MM.1S (cell line): ENCODE measurements at regions not wholly inside any gene's neighbourhood (a gene's known extent, or its start where the extent isn't known, plus 50 kb on each side); places are given as distances from the start of the nearest gene placed in this dataset.

Experiments used
- CTCF ChIP-seq: fragments of 300-600 bp; sonication (generic); IDR thresholded peaks from 2 replicates; pipeline ENCODE4 v1.5.1; 2016; ENCODE audit warnings: antibody characterized with exemption, low read length, mixed read lengths
- EZH2 ChIP-seq: fragments of 300-600 bp; sonication (generic); optimal IDR thresholded peaks from 2 replicates; pipeline ENCODE3; 2017; ENCODE audit warnings: low read depth, mild to moderate bottlenecking, antibody characterized with exemption, low read length, mixed read lengths

GRCh38 chrX:39159921-39160507 lies 358.8 kb downstream of the MID1IP1 start:
- TF ChIP-seq CTCF (no peak), EZH2 (no peak)
